Naive thymus-derived CD4-positive, alpha-beta T cell (primary cell): ENCODE measurements at regions not wholly inside any gene's neighbourhood (a gene's known extent, or its start where the extent isn't known, plus 50 kb on each side); places are given as distances from the start of the nearest gene placed in this dataset.

ENCODE experiments used
- ATAC-seq: fragments of 150-1000 bp; cut with Tn5 transposase; 2 replicates; pipeline ENCODE4 v1.10.0; 2021; ENCODE audit warnings: mild to moderate bottlenecking, moderate library complexity
- CTCF ChIA-PET: fragments of 350-600 bp; sonication (Branson Sonifier 250); formaldehyde crosslinking; loops from one replicate; lab custom pipeline; 2021; ENCODE audit warnings: antibody characterized with exemption; lab: Charles Lee
- POLR2A ChIA-PET: fragments of 350-600 bp; sonication (Branson Sonifier 250); formaldehyde crosslinking; loops from one replicate; lab custom pipeline; 2021; ENCODE audit warnings: antibody characterized with exemption, inconsistent platforms; lab: Charles Lee
- DNase-seq, 9 donors: peaks; one replicate each; pipeline versions ENCODE4 v3.0.0 to v3.0.0-alpha.2; 2020 to 2022; ENCODE audit warnings: mixed read lengths in 1 of 9
- H3K27ac ChIP-seq: one replicate; pipeline ENCODE4 v1.7.0; 2013; ENCODE audit warnings: mild to moderate bottlenecking, low read depth, low read length, moderate library complexity
- H3K27me3 ChIP-seq, 2 donors: one replicate each; pipeline ENCODE4 v1.7.0; 2013; ENCODE audit warnings: low read length in 2 of 2, mild to moderate bottlenecking in 2 of 2, moderate library complexity in 2 of 2; ENCODE audit not compliant: control insufficient read depth in 2 of 2, insufficient read depth in 2 of 2
- H3K36me3 ChIP-seq, 3 experiments: 1 replicate in 2 of 3; 2 replicates in 1 of 3; pipeline ENCODE4 v1.7.0; 2013; ENCODE audit warnings: low read length in 3 of 3, mild to moderate bottlenecking in 3 of 3, moderate library complexity in 1 of 3; ENCODE audit not compliant: insufficient read depth in 3 of 3, control insufficient read depth in 2 of 3
- H3K4me1 ChIP-seq, 2 donors: one replicate each; pipeline ENCODE4 v1.7.0; 2013; ENCODE audit warnings: low read length in 2 of 2, mild to moderate bottlenecking in 2 of 2, moderate library complexity in 1 of 2; ENCODE audit not compliant: control insufficient read depth in 2 of 2, insufficient read depth in 2 of 2
- H3K4me3 ChIP-seq: 2 replicates; pipeline ENCODE4 v1.7.0; 2013; ENCODE audit warnings: mild to moderate bottlenecking, low read length
- H3K9me3 ChIP-seq, 3 experiments: 1 replicate in 2 of 3; 2 replicates in 1 of 3; pipeline ENCODE4 v1.7.0; 2013; ENCODE audit warnings: low read length in 3 of 3; ENCODE audit not compliant: control insufficient read depth in 2 of 3
- H3K27ac Mint-ChIP-seq, 9 donors: one replicate each; pipeline ENCODE4 v1.8.0; 2020 to 2022; ENCODE audit warnings: mixed read lengths in 9 of 9, mild to moderate bottlenecking in 8 of 9, moderate library complexity in 5 of 9, inconsistent platforms in 2 of 9
- H3K27me3 Mint-ChIP-seq, 5 donors: one replicate each; pipeline ENCODE4 v1.8.0; 2021 to 2022; ENCODE audit warnings: mixed read lengths in 5 of 5, mild to moderate bottlenecking in 1 of 5
- H3K36me3 Mint-ChIP-seq, 5 donors: one replicate each; pipeline ENCODE4 v1.8.0; 2020 to 2022; ENCODE audit warnings: mixed read lengths in 5 of 5, mild to moderate bottlenecking in 3 of 5, inconsistent platforms in 1 of 5
- H3K4me1 Mint-ChIP-seq, 7 donors: one replicate each; pipeline ENCODE4 v1.8.0; 2020 to 2022; ENCODE audit warnings: mixed read lengths in 7 of 7, mild to moderate bottlenecking in 3 of 7, inconsistent platforms in 1 of 7
- H3K4me3 Mint-ChIP-seq, 10 donors: one replicate each; pipeline ENCODE4 v1.8.0; 2020 to 2022; ENCODE audit warnings: mild to moderate bottlenecking in 10 of 10, mixed read lengths in 10 of 10, moderate library complexity in 6 of 10, inconsistent platforms in 2 of 10
- H3K9me3 Mint-ChIP-seq, 11 donors: one replicate each; pipeline ENCODE4 v1.8.0; 2020 to 2022; ENCODE audit warnings: mixed read lengths in 11 of 11, mild to moderate bottlenecking in 4 of 11, inconsistent platforms in 1 of 11, moderate library complexity in 1 of 11
- intact Hi-C, 2 donors: fragments of 100-400 bp; cut with micrococcal nuclease; formaldehyde crosslinking; loops; one replicate each; pipeline ENCODE4 v1.15.1; 2023

GRCh38 chr4:38514465-38515146, 149.4 kb upstream of the KLF3 start:
- H3K9me3 Mint-ChIP-seq, result peaks cover 0 to 2% (median 0%) of the 10 kb centered on the region in 11 donors
- peaks cover 50 to 54% of the 10 kb centered on the region in 2 donors for H3K4me1 ChIP-seq
- intact Hi-C loops, result loop anchor here in 1 of 2 donors (5.0 kb wide), 2 partner anchors 32 to 38 kb away; no protein-coding TSS in a partner anchor
- H3K27me3 Mint-ChIP-seq, result peaks cover 0 to 35% (median 0%) of the 10 kb centered on the region in 5 donors
- H3K4me1 Mint-ChIP-seq, result peaks cover 35 to 96% (median 85%) of the 10 kb centered on the region in 7 donors
- no peaks in the 10 kb centered on the region for H3K9me3 ChIP-seq
- H3K4me3 Mint-ChIP-seq, result peak overlapping the region; percentile 57 to 94 (median 80)
- no peaks in the 10 kb centered on the region for H3K27me3 ChIP-seq
- H3K4me3 ChIP-seq, result peak overlapping the region; percentile 38
- no peak overlapping the region for H3K27ac ChIP-seq
- POLR2A ChIA-PET, result interaction anchor here (0.5 to 2.1 kb wide), 15 partner anchors 8 to 267 kb away, joined by 3 to 7 read pairs (median 3); no protein-coding TSS in a partner anchor
- ATAC-seq (no peak), DNase-seq (peak in 2 of 9 donors; percentile 18 to 20)
- peaks cover 22 to 62% (median 59%) of the 10 kb centered on the region in 5 donors for H3K36me3 Mint-ChIP-seq
- H3K27ac Mint-ChIP-seq, result peak overlapping the region in 8 of 9 donors; percentile 27 to 93 (median 74)
- peaks cover 0 to 12% (median 0%) of the 10 kb centered on the region in 3 experiments for H3K36me3 ChIP-seq
- CTCF ChIA-PET, result interaction anchor here (0.6 to 2.5 kb wide), 2 partner anchors 161 to 528 kb away, joined by 3 to 10 read pairs; no protein-coding TSS in a partner anchor

GRCh38 chr4:38516190-38516589, 147.8 kb upstream of the KLF3 start:
- H3K27me3 ChIP-seq, result no peaks in the 10 kb centered on the region
- CTCF ChIA-PET, result interaction anchor here (0.6 to 0.9 kb wide), 2 partner anchors 97 to 142 kb away, joined by 3 to 4 read pairs; no protein-coding TSS in a partner anchor
- peaks cover 0 to 6% (median 2%) of the 10 kb centered on the region in 11 donors for H3K9me3 Mint-ChIP-seq
- H3K27ac Mint-ChIP-seq, result peak overlapping the region in 8 of 9 donors; percentile 0 to 80 (median 66)
- peaks cover 35 to 46% of the 10 kb centered on the region in 2 donors for H3K4me1 ChIP-seq
- POLR2A ChIA-PET, result interaction anchor here (0.6 to 1.2 kb wide), 5 partner anchors 60 to 280 kb away, joined by 3 to 4 read pairs (median 4); no protein-coding TSS in a partner anchor
- H3K36me3 ChIP-seq, result peaks cover 0 to 12% (median 0%) of the 10 kb centered on the region in 3 experiments
- no peak overlapping the region for H3K4me3 ChIP-seq
- intact Hi-C loops, result loop anchor here in 1 of 2 donors (5.0 kb wide), 1 partner anchor 34 kb away; no protein-coding TSS in a partner anchor
- peaks cover 28 to 94% (median 81%) of the 10 kb centered on the region in 7 donors for H3K4me1 Mint-ChIP-seq
- DNase-seq (no peak), ATAC-seq (no peak)
- peak overlapping the region in 9 of 10 donors; percentile 45 to 94 (median 69) for H3K4me3 Mint-ChIP-seq
- H3K9me3 ChIP-seq, result no peaks in the 10 kb centered on the region
- peaks cover 17 to 63% (median 58%) of the 10 kb centered on the region in 5 donors for H3K36me3 Mint-ChIP-seq
- H3K27me3 Mint-ChIP-seq, result peaks cover 0 to 42% (median 0%) of the 10 kb centered on the region in 5 donors
- no peak overlapping the region for H3K27ac ChIP-seq

GRCh38 chr4:38519666-38520065, 144.3 kb upstream of the KLF3 start:
- CTCF ChIA-PET, result no interaction called here
- peaks cover 0 to 6% (median 1%) of the 10 kb centered on the region in 11 donors for H3K9me3 Mint-ChIP-seq
- peak overlapping the region in 6 of 9 donors; percentile 6 to 81 (median 65) for H3K27ac Mint-ChIP-seq
- H3K27me3 ChIP-seq, result no peaks in the 10 kb centered on the region
- peak; percentile 31 for ATAC-seq
- H3K4me3 ChIP-seq, result no peak overlapping the region
- intact Hi-C loops, result loop anchor here in 1 of 2 donors (5.0 kb wide), 1 partner anchor 37 kb away; no protein-coding TSS in a partner anchor
- H3K27me3 Mint-ChIP-seq, result peaks cover 0 to 42% (median 0%) of the 10 kb centered on the region in 5 donors
- no peak for DNase-seq
- H3K36me3 Mint-ChIP-seq, result peaks cover 13 to 51% (median 42%) of the 10 kb centered on the region in 5 donors
- H3K4me1 ChIP-seq, result peaks cover 14 to 22% of the 10 kb centered on the region in 2 donors
- no peak overlapping the region for H3K27ac ChIP-seq
- POLR2A ChIA-PET, result interaction anchor here (1.3 to 3.6 kb wide), 5 partner anchors 9 to 190 kb away, joined by 3 to 14 read pairs (median 4); no protein-coding TSS in a partner anchor
- H3K4me1 Mint-ChIP-seq, result peaks cover 15 to 79% (median 60%) of the 10 kb centered on the region in 7 donors
- H3K4me3 Mint-ChIP-seq, result peak overlapping the region in 2 of 10 donors; percentile 0 to 5
- H3K9me3 ChIP-seq, result no peaks in the 10 kb centered on the region
- H3K36me3 ChIP-seq, result peaks cover 0 to 12% (median 0%) of the 10 kb centered on the region in 3 experiments

- no peak overlapping the region for H3K27ac Mint-ChIP-seq
- H3K27me3 ChIP-seq, result no peaks in the 10 kb centered on the region
- ATAC-seq (no peak), DNase-seq (no peak)
- H3K27me3 Mint-ChIP-seq, result peaks cover 0 to 44% (median 0%) of the 10 kb centered on the region in 5 donors
- H3K4me1 Mint-ChIP-seq, result peaks cover 22 to 57% (median 40%) of the 10 kb centered on the region in 7 donors
- intact Hi-C loops, result no loop called here
- no peak overlapping the region for H3K4me3 ChIP-seq
- ChIA-PET POLR2A (interaction anchor here (1.0 to 1.4 kb wide), 3 partner anchors 9 to 132 kb away, joined by 3 to 9 read pairs (median 4); no protein-coding TSS in a partner anchor), CTCF (no interaction called here)
- peaks cover under 1 to 5% of the 10 kb centered on the region in 2 donors for H3K4me1 ChIP-seq
- no peaks in the 10 kb centered on the region for H3K9me3 ChIP-seq
- no peak overlapping the region for H3K4me3 Mint-ChIP-seq
- peaks cover 0 to 8% (median 0%) of the 10 kb centered on the region in 3 experiments for H3K36me3 ChIP-seq
- no peak overlapping the region for H3K27ac ChIP-seq
- H3K9me3 Mint-ChIP-seq, result peaks cover 0 to 8% (median 3%) of the 10 kb centered on the region in 11 donors
- peaks cover 13 to 36% (median 29%) of the 10 kb centered on the region in 5 donors for H3K36me3 Mint-ChIP-seq
Measured at GRCh38 chr4:38523054-38523453, 140.9 kb upstream of the KLF3 start.

GRCh38 chr4:38523524-38524448, 140.2 kb upstream of the KLF3 start:
- H3K4me1 ChIP-seq, result peaks cover under 1 to 2% of the 10 kb centered on the region in 2 donors
- peak overlapping the region in 3 of 10 donors; percentile 20 to 49 (median 38) for H3K4me3 Mint-ChIP-seq
- ChIA-PET POLR2A (interaction anchor here (0.7 to 1.4 kb wide), 3 partner anchors 9 to 14 kb away, joined by 3 to 4 read pairs (median 3); no protein-coding TSS in a partner anchor), CTCF (interaction anchor here (1.0 kb wide), 1 partner anchor 151 kb away, joined by 3 read pairs; no protein-coding TSS in a partner anchor)
- peaks cover 0 to 8% (median 3%) of the 10 kb centered on the region in 11 donors for H3K9me3 Mint-ChIP-seq
- DNase-seq (peak in 1 of 9 donors; percentile 38), ATAC-seq (peak; percentile 84)
- H3K9me3 ChIP-seq, result no peaks in the 10 kb centered on the region
- peaks cover 0 to 4% (median 0%) of the 10 kb centered on the region in 3 experiments for H3K36me3 ChIP-seq
- peak overlapping the region in 4 of 9 donors; percentile 7 to 65 (median 14) for H3K27ac Mint-ChIP-seq
- H3K4me3 ChIP-seq, result no peak overlapping the region
- intact Hi-C loops, result loop anchor here in 1 of 2 donors (1.0 kb wide), 3 partner anchors 14 to 391 kb away; no protein-coding TSS in a partner anchor
- no peaks in the 10 kb centered on the region for H3K27me3 ChIP-seq
- H3K27me3 Mint-ChIP-seq, result peaks cover 0 to 44% (median 0%) of the 10 kb centered on the region in 5 donors
- H3K4me1 Mint-ChIP-seq, result peaks cover 22 to 51% (median 33%) of the 10 kb centered on the region in 7 donors
- H3K27ac ChIP-seq, result no peak overlapping the region
- peaks cover 11 to 32% (median 23%) of the 10 kb centered on the region in 5 donors for H3K36me3 Mint-ChIP-seq
